ENCODE measurements at regions not wholly inside any gene's neighbourhood (a gene's known extent, or its start where the extent isn't known, plus 50 kb on each side); places are given as distances from the start of the nearest gene placed in this dataset.
"Not testable (repeated sequence)": the region's sequence is repeated elsewhere in the genome, so short reads cannot be mapped to it uniquely, and the experiment has no call there.

GRCh38 chr16:13478991-13479390 is 441.0 kb upstream of the ERCC4 start:
- Histone ChIP-seq H3K4me3 (ENCODE audit: low read length) (no peak overlapping the region), H3K36me3 (ENCODE audit: insufficient read depth, low read length) (no peaks in the 10 kb centered on the region), H3K4me1 (ENCODE audit: insufficient read depth, low read length) (no peaks in the 10 kb centered on the region), H3K27ac (ENCODE audit: low read depth, low read length) (no peak overlapping the region), H3K27me3 (ENCODE audit: insufficient read depth, low read length) (no peaks in the 10 kb centered on the region), H3K9me3 (ENCODE audit: insufficient read depth, low read depth, low read length) (peaks cover 10% of the 10 kb centered on the region; the same call in 1 of the 2 replicates), H3K9ac (ENCODE audit: low read depth, low read length) (no peak overlapping the region)
- 81% methylated on average over 4 of the region's 4 CpGs for WGBS

- Histone ChIP-seq H3K9me3 (ENCODE audit: insufficient read depth, low read depth, low read length) (peaks cover 10% of the 10 kb centered on the region; the same call in 1 of the 2 replicates), H3K9ac (ENCODE audit: low read depth, low read length) (no peak overlapping the region), H3K27ac (ENCODE audit: low read depth, low read length) (no peak overlapping the region), H3K4me3 (ENCODE audit: low read length) (no peak overlapping the region), H3K27me3 (ENCODE audit: insufficient read depth, low read length) (no peaks in the 10 kb centered on the region), H3K4me1 (ENCODE audit: insufficient read depth, low read length) (no peaks in the 10 kb centered on the region), H3K36me3 (ENCODE audit: insufficient read depth, low read length) (no peaks in the 10 kb centered on the region)
- 93% methylated on average over 7 of the region's 7 CpGs for WGBS
Observed at GRCh38 chr16:13479549-13479948, 440.4 kb upstream of the ERCC4 start.

GRCh38 chr16:13480801-13481200 is 439.2 kb upstream of the ERCC4 start:
- Histone ChIP-seq H3K27me3 (ENCODE audit: insufficient read depth, low read length) (no peaks in the 10 kb centered on the region), H3K9ac (ENCODE audit: low read depth, low read length) (no peak overlapping the region), H3K9me3 (ENCODE audit: insufficient read depth, low read depth, low read length) (peaks cover 6% of the 10 kb centered on the region; the same call in 1 of the 2 replicates), H3K4me3 (ENCODE audit: low read length) (no peak overlapping the region), H3K27ac (ENCODE audit: low read depth, low read length) (no peak overlapping the region), H3K4me1 (ENCODE audit: insufficient read depth, low read length) (no peaks in the 10 kb centered on the region), H3K36me3 (ENCODE audit: insufficient read depth, low read length) (no peaks in the 10 kb centered on the region)
- WGBS = 94% methylated on average over 4 of the region's 4 CpGs

GRCh38 chr16:13483121-13483520 is 436.8 kb upstream of the ERCC4 start:
- Histone ChIP-seq H3K27me3 (ENCODE audit: insufficient read depth, low read length) (no peaks in the 10 kb centered on the region), H3K9ac (ENCODE audit: low read depth, low read length) (no peak overlapping the region), H3K4me1 (ENCODE audit: insufficient read depth, low read length) (no peaks in the 10 kb centered on the region), H3K4me3 (ENCODE audit: low read length) (no peak overlapping the region), H3K9me3 (ENCODE audit: insufficient read depth, low read depth, low read length) (no peaks in the 10 kb centered on the region), H3K27ac (ENCODE audit: low read depth, low read length) (no peak overlapping the region), H3K36me3 (ENCODE audit: insufficient read depth, low read length) (no peaks in the 10 kb centered on the region)
- WGBS = 93% methylated on average over 2 of the region's 3 CpGs

- H3K4me3 ChIP-seq (ENCODE audit: low read length); H3K4me1 ChIP-seq (ENCODE audit: insufficient read depth, low read length); H3K9ac ChIP-seq (ENCODE audit: low read depth, low read length); H3K9me3 ChIP-seq (ENCODE audit: insufficient read depth, low read depth, low read length); H3K27ac ChIP-seq (ENCODE audit: low read depth, low read length); H3K36me3 ChIP-seq (ENCODE audit: insufficient read depth, low read length); H3K27me3 ChIP-seq (ENCODE audit: insufficient read depth, low read length): not testable (repeated sequence)
- 100% methylated on average over 3 of the region's 3 CpGs for WGBS
Observed at GRCh38 chr16:13489416-13489815, 430.5 kb upstream of the ERCC4 start.

- Histone ChIP-seq H3K9ac (ENCODE audit: low read depth, low read length) (no peak overlapping the region), H3K27me3 (ENCODE audit: insufficient read depth, low read length) (no peaks in the 10 kb centered on the region), H3K9me3 (ENCODE audit: insufficient read depth, low read depth, low read length) (no peaks in the 10 kb centered on the region), H3K27ac (ENCODE audit: low read depth, low read length) (no peak overlapping the region), H3K36me3 (ENCODE audit: insufficient read depth, low read length) (no peaks in the 10 kb centered on the region), H3K4me3 (ENCODE audit: low read length) (no peak overlapping the region), H3K4me1 (ENCODE audit: insufficient read depth, low read length) (no peaks in the 10 kb centered on the region)
- 95% methylated on average over 4 of the region's 4 CpGs for WGBS
Observed at GRCh38 chr16:13492046-13492445, 427.9 kb upstream of the ERCC4 start.

GRCh38 chr16:13503960-13504635 is 415.9 kb upstream of the ERCC4 start:
- Histone ChIP-seq H3K36me3 (ENCODE audit: insufficient read depth, low read length) (no peaks in the 10 kb centered on the region), H3K9me3 (ENCODE audit: insufficient read depth, low read depth, low read length) (no peaks in the 10 kb centered on the region), H3K4me3 (ENCODE audit: low read length) (no peak overlapping the region), H3K4me1 (ENCODE audit: insufficient read depth, low read length) (peaks cover 6% of the 10 kb centered on the region), H3K9ac (ENCODE audit: low read depth, low read length) (no peak overlapping the region), H3K27me3 (ENCODE audit: insufficient read depth, low read length) (no peaks in the 10 kb centered on the region), H3K27ac (ENCODE audit: low read depth, low read length) (no peak overlapping the region)
- 86% methylated on average over 5 of the region's 5 CpGs for WGBS

GRCh38 chr16:13507530-13507929 is 412.4 kb upstream of the ERCC4 start:
- Histone ChIP-seq H3K9ac (ENCODE audit: low read depth, low read length) (no peak overlapping the region), H3K9me3 (ENCODE audit: insufficient read depth, low read depth, low read length) (no peaks in the 10 kb centered on the region), H3K27ac (ENCODE audit: low read depth, low read length) (no peak overlapping the region), H3K4me3 (ENCODE audit: low read length) (no peak overlapping the region), H3K36me3 (ENCODE audit: insufficient read depth, low read length) (no peaks in the 10 kb centered on the region), H3K4me1 (ENCODE audit: insufficient read depth, low read length) (peaks cover 6% of the 10 kb centered on the region), H3K27me3 (ENCODE audit: insufficient read depth, low read length) (no peaks in the 10 kb centered on the region)
- 89% methylated on average over 5 of the region's 5 CpGs for WGBS

- H3K4me3 ChIP-seq (ENCODE audit: low read length) = no peak overlapping the region
- H3K27me3 ChIP-seq (ENCODE audit: insufficient read depth, low read length) = no peaks in the 10 kb centered on the region
- no peak overlapping the region for H3K9ac ChIP-seq (ENCODE audit: low read depth, low read length)
- 84% methylated on average over 5 of the region's 5 CpGs for WGBS
- H3K36me3 ChIP-seq (ENCODE audit: insufficient read depth, low read length) = no peaks in the 10 kb centered on the region
- H3K4me1 ChIP-seq (ENCODE audit: insufficient read depth, low read length) = peaks cover 6% of the 10 kb centered on the region
- peaks cover 7% of the 10 kb centered on the region; the same call in 1 of the 2 replicates for H3K9me3 ChIP-seq (ENCODE audit: insufficient read depth, low read depth, low read length)
- no peak overlapping the region for H3K27ac ChIP-seq (ENCODE audit: low read depth, low read length)
Observed at GRCh38 chr16:13510425-13511151, 409.4 kb upstream of the ERCC4 start.

GRCh38 chr16:13517841-13518240 is 402.1 kb upstream of the ERCC4 start:
- Histone ChIP-seq H3K4me1 (ENCODE audit: insufficient read depth, low read length) (peaks cover 24% of the 10 kb centered on the region), H3K27me3 (ENCODE audit: insufficient read depth, low read length) (no peaks in the 10 kb centered on the region), H3K27ac (ENCODE audit: low read depth, low read length) (no peak overlapping the region), H3K9me3 (ENCODE audit: insufficient read depth, low read depth, low read length) (peaks cover 7% of the 10 kb centered on the region; the same call in 1 of the 2 replicates), H3K4me3 (ENCODE audit: low read length) (no peak overlapping the region), H3K36me3 (ENCODE audit: insufficient read depth, low read length) (no peaks in the 10 kb centered on the region), H3K9ac (ENCODE audit: low read depth, low read length) (no peak overlapping the region)
- WGBS = 91% methylated on average over 3 of the region's 3 CpGs

- 98% methylated on average over 2 of the region's 2 CpGs for WGBS
- Histone ChIP-seq H3K4me3 (ENCODE audit: low read length) (no peak overlapping the region), H3K27me3 (ENCODE audit: insufficient read depth, low read length) (no peaks in the 10 kb centered on the region), H3K9ac (ENCODE audit: low read depth, low read length) (no peak overlapping the region), H3K27ac (ENCODE audit: low read depth, low read length) (no peak overlapping the region), H3K36me3 (ENCODE audit: insufficient read depth, low read length) (no peaks in the 10 kb centered on the region), H3K9me3 (ENCODE audit: insufficient read depth, low read depth, low read length) (no peaks in the 10 kb centered on the region), H3K4me1 (ENCODE audit: insufficient read depth, low read length) (peaks cover 24% of the 10 kb centered on the region)
Observed at GRCh38 chr16:13519871-13520270, 400.1 kb upstream of the ERCC4 start.

Measured in HUES64 (cell line).